Immature natural killer cell (primary cell): ENCODE measurements at regions not wholly inside any gene's neighbourhood (a gene's known extent, or its start where the extent isn't known, plus 50 kb on each side); places are given as distances from the start of the nearest gene placed in this dataset.
A peak's percentile ranks its signal among the peaks of the same experiment; 100 is the strongest.

Experiments used
- DNase-seq, 3 donors: peaks; one replicate each; pipeline ENCODE4 v3.0.0; 2022; ENCODE audit warnings: mixed read lengths in 1 of 3
- H3K27ac Mint-ChIP-seq, 6 donors: one replicate each; pipeline ENCODE4 v1.8.0; 2020; ENCODE audit warnings: mixed read lengths in 6 of 6, mild to moderate bottlenecking in 5 of 6, inconsistent platforms in 4 of 6, moderate library complexity in 3 of 6
- H3K27me3 Mint-ChIP-seq, 3 donors: one replicate each; pipeline ENCODE4 v1.8.0; 2020 to 2021; ENCODE audit warnings: low read depth in 3 of 3, mild to moderate bottlenecking in 3 of 3, mixed read lengths in 3 of 3, moderate library complexity in 3 of 3, inconsistent platforms in 1 of 3
- H3K36me3 Mint-ChIP-seq, 3 donors: one replicate each; pipeline ENCODE4 v1.8.0; 2020; ENCODE audit warnings: mixed read lengths in 3 of 3, inconsistent platforms in 2 of 3, mild to moderate bottlenecking in 2 of 3
- H3K4me1 Mint-ChIP-seq, 2 donors: one replicate each; pipeline ENCODE4 v1.8.0; 2020; ENCODE audit warnings: inconsistent platforms in 2 of 2, mild to moderate bottlenecking in 2 of 2, mixed read lengths in 2 of 2, moderate library complexity in 1 of 2
- H3K4me3 Mint-ChIP-seq, 5 donors: one replicate each; pipeline ENCODE4 v1.8.0; 2020; ENCODE audit warnings: mild to moderate bottlenecking in 5 of 5, mixed read lengths in 5 of 5, inconsistent platforms in 3 of 5, moderate library complexity in 3 of 5
- H3K9me3 Mint-ChIP-seq, 6 donors: one replicate each; pipeline ENCODE4 v1.8.0; 2020; ENCODE audit warnings: mild to moderate bottlenecking in 6 of 6, mixed read lengths in 6 of 6, inconsistent platforms in 4 of 6, moderate library complexity in 3 of 6

GRCh38 chr5:102595332-102595731 lies 96.5 kb upstream of the SLCO6A1 start:
- H3K36me3 Mint-ChIP-seq: no peaks in the 10 kb centered on the region
- H3K27me3 Mint-ChIP-seq: peaks cover 0 to 6% (median 3%) of the 10 kb centered on the region in 3 donors
- no peak for DNase-seq
- no peak overlapping the region for H3K4me3 Mint-ChIP-seq
- H3K27ac Mint-ChIP-seq: no peak overlapping the region
- peaks cover 0 to 12% of the 10 kb centered on the region in 2 donors for H3K4me1 Mint-ChIP-seq
- no peaks in the 10 kb centered on the region for H3K9me3 Mint-ChIP-seq

GRCh38 chr5:102596113-102596512 lies 97.3 kb upstream of the SLCO6A1 start:
- Mint-ChIP-seq H3K4me3 (no peak overlapping the region), H3K27me3 (peaks cover 0 to 6% (median 2%) of the 10 kb centered on the region in 3 donors), H3K4me1 (peaks cover 0 to 12% of the 10 kb centered on the region in 2 donors), H3K27ac (peak overlapping the region in 1 of 6 donors; percentile 5), H3K9me3 (no peaks in the 10 kb centered on the region), H3K36me3 (no peaks in the 10 kb centered on the region)
- DNase-seq: no peak

- peaks cover 0 to 12% of the 10 kb centered on the region in 2 donors for H3K4me1 Mint-ChIP-seq
Measured at GRCh38 chr5:102596951-102597350, 98.2 kb upstream of the SLCO6A1 start.

DNA sequence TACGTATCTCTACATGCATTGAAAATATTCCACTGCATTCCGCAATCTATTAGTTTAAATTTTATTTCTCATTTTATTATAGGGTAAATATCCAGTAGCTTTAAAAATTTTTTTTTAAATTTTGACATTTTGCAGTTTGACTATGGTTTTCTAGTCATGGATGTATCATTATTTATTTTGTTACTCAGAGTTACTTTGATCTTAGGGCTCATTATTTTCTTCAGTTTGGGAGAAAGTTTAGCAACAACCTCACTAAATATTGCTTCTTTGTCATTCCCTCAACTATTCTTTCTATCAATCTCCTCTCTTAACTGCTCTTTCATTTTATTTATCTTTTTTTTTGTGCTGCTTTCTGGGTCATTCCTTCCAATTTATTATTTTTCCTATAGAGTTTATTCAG lies 100.5 kb upstream of the SLCO6A1 start:
- DNase-seq: no peak

More at GRCh38 chr5:102596951-102597350, 98.2 kb upstream of the SLCO6A1 start:
- no peak for DNase-seq
- no peaks in the 10 kb centered on the region for H3K36me3 Mint-ChIP-seq
- no peaks in the 10 kb centered on the region for H3K9me3 Mint-ChIP-seq
- no peak overlapping the region for H3K4me3 Mint-ChIP-seq
- peaks cover 0 to 2% (median 2%) of the 10 kb centered on the region in 3 donors for H3K27me3 Mint-ChIP-seq
- no peak overlapping the region for H3K27ac Mint-ChIP-seq

DNA sequence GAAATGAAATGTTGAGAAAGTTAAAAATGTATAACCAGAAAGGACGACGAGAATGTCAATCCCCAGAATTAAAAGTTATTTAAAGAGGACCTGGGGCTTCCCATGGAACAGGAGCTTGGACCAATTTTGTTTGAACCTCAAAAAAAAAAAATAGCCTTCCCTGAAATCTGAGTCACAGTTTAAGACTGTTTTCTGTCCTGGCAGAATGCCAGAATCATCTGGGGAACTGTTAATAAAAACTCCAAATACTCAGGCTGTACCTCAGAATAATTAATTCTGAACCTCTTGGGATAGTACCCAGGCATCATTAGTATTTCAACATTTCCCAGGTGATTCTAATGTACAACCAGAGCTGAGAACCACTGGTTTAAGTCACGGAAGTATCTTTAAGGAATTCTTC lies 102.2 kb upstream of the SLCO6A1 start:
- H3K36me3 Mint-ChIP-seq: no peaks in the 10 kb centered on the region
- H3K9me3 Mint-ChIP-seq: no peaks in the 10 kb centered on the region
- no peak for DNase-seq
- H3K27ac Mint-ChIP-seq: no peak overlapping the region
- peaks cover 2 to 11% (median 2%) of the 10 kb centered on the region in 3 donors for H3K27me3 Mint-ChIP-seq
- H3K4me1 Mint-ChIP-seq: peaks cover 0 to 5% of the 10 kb centered on the region in 2 donors
- H3K4me3 Mint-ChIP-seq: no peak overlapping the region

More for the DNA sequence above, 100.5 kb upstream of the SLCO6A1 start:
- Mint-ChIP-seq H3K27ac (no peak overlapping the region), H3K4me1 (peaks cover 0 to 12% of the 10 kb centered on the region in 2 donors), H3K36me3 (no peaks in the 10 kb centered on the region), H3K9me3 (no peaks in the 10 kb centered on the region), H3K4me3 (no peak overlapping the region), H3K27me3 (peaks cover 2 to 9% (median 2%) of the 10 kb centered on the region in 3 donors)

GRCh38 chr5:102603670-102604069 lies 104.9 kb upstream of the SLCO6A1 start:
- Mint-ChIP-seq H3K27me3 (peaks cover 2 to 11% (median 4%) of the 10 kb centered on the region in 3 donors), H3K4me1 (no peaks in the 10 kb centered on the region), H3K4me3 (no peak overlapping the region), H3K9me3 (no peaks in the 10 kb centered on the region), H3K36me3 (no peaks in the 10 kb centered on the region), H3K27ac (no peak overlapping the region)
- no peak for DNase-seq

- Mint-ChIP-seq H3K27ac (no peak overlapping the region), H3K9me3 (no peaks in the 10 kb centered on the region), H3K4me1 (no peaks in the 10 kb centered on the region), H3K36me3 (no peaks in the 10 kb centered on the region), H3K4me3 (no peak overlapping the region), H3K27me3 (peaks cover 4 to 12% (median 5%) of the 10 kb centered on the region in 3 donors)
- DNase-seq: no peak
Measured at GRCh38 chr5:102608414-102608813, 109.6 kb upstream of the SLCO6A1 start.

DNA sequence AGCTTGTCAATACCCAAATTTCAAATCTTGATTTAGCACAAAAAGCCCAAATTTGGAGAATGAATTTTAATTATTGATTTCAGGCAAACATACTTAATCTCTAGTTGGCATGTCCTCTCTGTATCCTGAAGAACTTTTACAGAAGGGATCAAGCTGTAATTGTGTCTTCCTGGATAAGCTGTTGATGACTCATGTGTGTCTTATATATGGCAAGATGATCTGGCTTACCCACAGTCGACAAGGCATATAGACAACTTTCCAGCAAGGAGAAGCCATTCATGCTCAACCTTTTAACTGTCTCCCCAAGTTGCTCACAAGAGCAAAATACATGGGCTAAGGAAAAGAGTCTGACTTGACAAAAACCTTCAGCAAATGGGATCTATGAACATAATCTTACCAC lies 112.5 kb upstream of the SLCO6A1 start:
- H3K27ac Mint-ChIP-seq: no peak overlapping the region
- H3K27me3 Mint-ChIP-seq: peaks cover 3 to 15% (median 4%) of the 10 kb centered on the region in 3 donors
- H3K36me3 Mint-ChIP-seq: no peaks in the 10 kb centered on the region
- DNase-seq: no peak
- H3K4me3 Mint-ChIP-seq: no peak overlapping the region
- peaks cover 0 to 4% (median 0%) of the 10 kb centered on the region in 6 donors for H3K9me3 Mint-ChIP-seq
- H3K4me1 Mint-ChIP-seq: no peaks in the 10 kb centered on the region

DNA sequence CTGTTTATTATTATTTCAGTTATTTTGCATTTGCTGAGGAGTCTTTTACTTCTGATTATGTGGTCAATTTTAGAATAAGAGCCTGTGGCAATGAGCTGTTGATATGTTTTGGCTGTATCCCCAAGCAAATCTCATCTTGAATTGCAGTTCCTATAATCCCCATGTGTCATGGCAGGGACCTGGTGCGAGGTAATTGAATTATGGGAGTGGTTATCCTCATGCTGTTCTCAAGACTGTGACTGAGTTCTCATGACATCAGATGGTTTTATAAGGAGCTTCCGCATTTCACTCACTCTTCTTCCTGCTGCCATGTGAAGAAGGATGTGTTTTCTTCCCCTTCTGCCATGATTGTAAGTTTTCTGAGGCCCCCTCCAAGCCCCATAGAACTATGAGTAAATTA lies 114.9 kb upstream of the SLCO6A1 start:
- DNase-seq: no peak
- H3K4me3 Mint-ChIP-seq: no peak overlapping the region
- H3K9me3 Mint-ChIP-seq: peaks cover 0 to 6% (median 0%) of the 10 kb centered on the region in 6 donors
- no peaks in the 10 kb centered on the region for H3K36me3 Mint-ChIP-seq
- H3K27ac Mint-ChIP-seq: no peak overlapping the region
- peaks cover 2 to 17% (median 3%) of the 10 kb centered on the region in 3 donors for H3K27me3 Mint-ChIP-seq
- no peaks in the 10 kb centered on the region for H3K4me1 Mint-ChIP-seq

- Mint-ChIP-seq H3K27me3 (peaks cover 0 to 14% (median 0%) of the 10 kb centered on the region in 3 donors), H3K36me3 (no peaks in the 10 kb centered on the region), H3K9me3 (peaks cover 0 to 7% (median 0%) of the 10 kb centered on the region in 6 donors), H3K4me3 (no peak overlapping the region), H3K4me1 (no peaks in the 10 kb centered on the region), H3K27ac (no peak overlapping the region)
- no peak for DNase-seq
Measured at GRCh38 chr5:102617191-102618187, 118.7 kb upstream of the SLCO6A1 start.

GRCh38 chr5:102622262-102622661 lies 123.5 kb upstream of the SLCO6A1 start:
- Mint-ChIP-seq H3K27ac (no peak overlapping the region), H3K36me3 (no peaks in the 10 kb centered on the region), H3K9me3 (peaks cover 0 to 2% (median 0%) of the 10 kb centered on the region in 6 donors), H3K4me3 (no peak overlapping the region), H3K4me1 (no peaks in the 10 kb centered on the region), H3K27me3 (peaks cover 0 to 4% (median 2%) of the 10 kb centered on the region in 3 donors)
- no peak for DNase-seq

GRCh38 chr5:102623329-102624065 lies 124.7 kb upstream of the SLCO6A1 start:
- no peak overlapping the region for H3K4me3 Mint-ChIP-seq
- DNase-seq: no peak
- H3K27me3 Mint-ChIP-seq: peaks cover 1 to 2% (median 2%) of the 10 kb centered on the region in 3 donors
- H3K9me3 Mint-ChIP-seq: peaks cover 0 to 2% (median 0%) of the 10 kb centered on the region in 6 donors
- H3K36me3 Mint-ChIP-seq: no peaks in the 10 kb centered on the region
- no peak overlapping the region for H3K27ac Mint-ChIP-seq
- no peaks in the 10 kb centered on the region for H3K4me1 Mint-ChIP-seq

GRCh38 chr5:102624405-102624804 lies 125.6 kb upstream of the SLCO6A1 start:
- Mint-ChIP-seq H3K27me3 (peaks cover 1 to 2% (median 2%) of the 10 kb centered on the region in 3 donors), H3K4me3 (no peak overlapping the region), H3K4me1 (no peaks in the 10 kb centered on the region), H3K9me3 (peaks cover 0 to 4% (median 0%) of the 10 kb centered on the region in 6 donors), H3K27ac (no peak overlapping the region), H3K36me3 (no peaks in the 10 kb centered on the region)
- DNase-seq: no peak

GRCh38 chr5:102625468-102625867 lies 126.7 kb upstream of the SLCO6A1 start:
- Mint-ChIP-seq H3K4me3 (no peak overlapping the region), H3K36me3 (no peaks in the 10 kb centered on the region), H3K27ac (no peak overlapping the region), H3K27me3 (peaks cover 1 to 2% (median 2%) of the 10 kb centered on the region in 3 donors), H3K9me3 (peaks cover 0 to 2% (median 0%) of the 10 kb centered on the region in 6 donors), H3K4me1 (no peaks in the 10 kb centered on the region)
- no peak for DNase-seq
